ENCODE measurements at regions not wholly inside any gene's neighbourhood (a gene's known extent, or its start where the extent isn't known, plus 50 kb on each side); places are given as distances from the start of the nearest gene placed in this dataset.

GRCh38 chr5:173720953-173721600 lies 104.6 kb upstream of the BOD1 start:
- DNase-seq, result no peak

GRCh38 chr5:173721601-173722232 lies 105.3 kb upstream of the BOD1 start:
- DNase-seq, result no peak

- DNase-seq, result no peak
Measured at GRCh38 chr5:173726846-173727557, 110.6 kb upstream of the BOD1 start.

- no peak for DNase-seq
Measured at GRCh38 chr5:173727839-173728778, 111.7 kb upstream of the BOD1 start.

- DNase-seq, result no peak
Measured at GRCh38 chr5:173729079-173729765, 112.8 kb upstream of the BOD1 start.

- DNase-seq, result no peak
Measured at GRCh38 chr5:173730632-173731298, 114.3 kb upstream of the BOD1 start.

GRCh38 chr5:173733021-173733420 lies 116.6 kb upstream of the BOD1 start:
- DNase-seq, result no peak

- no peak for DNase-seq
Measured at GRCh38 chr5:173733425-173733824, 117.0 kb upstream of the BOD1 start.

GRCh38 chr5:173733831-173734501 lies 117.5 kb upstream of the BOD1 start:
- DNase-seq, result no peak

GRCh38 chr5:173734716-173735115 lies 118.3 kb upstream of the BOD1 start:
- DNase-seq, result no peak

GRCh38 chr5:173735184-173735583 lies 118.7 kb upstream of the BOD1 start:
- no peak for DNase-seq

GRCh38 chr5:173735691-173736090 lies 119.2 kb upstream of the BOD1 start:
- DNase-seq, result no peak

GRCh38 chr5:173736374-173736773 lies 119.9 kb upstream of the BOD1 start:
- DNase-seq, result no peak

GRCh38 chr5:173736923-173737412 lies 120.5 kb upstream of the BOD1 start:
- DNase-seq, result no peak

- DNase-seq, result no peak
Measured at GRCh38 chr5:173739741-173740140, 123.3 kb upstream of the BOD1 start.

- DNase-seq, result no peak
Measured at GRCh38 chr5:173740400-173740799, 124.0 kb upstream of the BOD1 start.

GRCh38 chr5:173741087-173741486 lies 124.6 kb upstream of the BOD1 start:
- DNase-seq, result no peak

GRCh38 chr5:173741729-173742431 lies 125.4 kb upstream of the BOD1 start:
- no peak for DNase-seq

GRCh38 chr5:173742432-173742816 lies 126.0 kb upstream of the BOD1 start:
- DNase-seq, result peak; percentile 25

- DNase-seq, result no peak
Measured at GRCh38 chr5:173743641-173744343, 127.3 kb upstream of the BOD1 start.
